Lung microvascular endothelial cell (primary cell): ENCODE measurements at regions not wholly inside any gene's neighbourhood (a gene's known extent, or its start where the extent isn't known, plus 50 kb on each side); places are given as distances from the start of the nearest gene placed in this dataset.

Experiments
- DNase-seq, 2 donors: peaks; one replicate each; pipeline versions ENCODE4 v3.0.0 to v3.0.0-alpha.2; 2010; ENCODE audit warnings: low read depth in 2 of 2

DNA sequence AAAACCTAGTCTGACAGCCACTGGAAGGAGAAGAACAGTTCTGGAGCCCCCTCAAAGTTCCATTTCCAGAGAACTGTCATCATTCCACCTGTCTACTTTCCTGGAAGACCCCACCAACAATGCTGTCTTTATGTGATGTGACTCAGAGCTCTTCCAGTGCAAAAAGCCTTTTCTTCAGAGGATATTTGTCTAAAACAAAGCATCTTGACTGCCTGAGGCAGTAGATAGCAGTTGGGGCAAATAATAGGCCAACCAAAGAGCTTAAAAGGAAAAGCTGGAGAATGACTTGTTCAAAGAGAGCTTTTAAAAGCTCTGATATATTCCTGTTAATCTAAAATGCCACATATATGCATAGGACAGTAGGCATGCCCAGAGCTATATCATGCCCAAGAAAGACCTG is 62.6 kb downstream of the MIS18A start:
- DNase-seq = no peak

DNA sequence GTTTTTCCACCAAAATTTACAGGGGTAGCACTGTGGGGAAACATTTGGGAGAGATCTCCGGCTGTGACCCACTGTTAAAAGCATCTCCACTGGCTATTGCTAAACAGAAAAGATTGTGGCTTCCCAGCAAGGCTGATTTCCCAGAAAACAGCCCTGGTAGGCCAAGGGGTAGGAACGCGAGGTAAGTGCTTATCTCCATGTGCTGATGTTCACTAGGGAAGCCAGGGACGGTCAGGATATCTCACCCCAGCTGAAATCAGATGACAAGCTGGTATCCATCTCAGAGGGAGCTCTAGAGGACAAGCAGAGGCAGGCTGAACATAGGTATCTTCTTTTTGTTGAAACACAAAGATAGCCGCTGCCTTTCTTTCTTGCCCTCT is 63.6 kb downstream of the MIS18A start:
- no peak for DNase-seq

DNA sequence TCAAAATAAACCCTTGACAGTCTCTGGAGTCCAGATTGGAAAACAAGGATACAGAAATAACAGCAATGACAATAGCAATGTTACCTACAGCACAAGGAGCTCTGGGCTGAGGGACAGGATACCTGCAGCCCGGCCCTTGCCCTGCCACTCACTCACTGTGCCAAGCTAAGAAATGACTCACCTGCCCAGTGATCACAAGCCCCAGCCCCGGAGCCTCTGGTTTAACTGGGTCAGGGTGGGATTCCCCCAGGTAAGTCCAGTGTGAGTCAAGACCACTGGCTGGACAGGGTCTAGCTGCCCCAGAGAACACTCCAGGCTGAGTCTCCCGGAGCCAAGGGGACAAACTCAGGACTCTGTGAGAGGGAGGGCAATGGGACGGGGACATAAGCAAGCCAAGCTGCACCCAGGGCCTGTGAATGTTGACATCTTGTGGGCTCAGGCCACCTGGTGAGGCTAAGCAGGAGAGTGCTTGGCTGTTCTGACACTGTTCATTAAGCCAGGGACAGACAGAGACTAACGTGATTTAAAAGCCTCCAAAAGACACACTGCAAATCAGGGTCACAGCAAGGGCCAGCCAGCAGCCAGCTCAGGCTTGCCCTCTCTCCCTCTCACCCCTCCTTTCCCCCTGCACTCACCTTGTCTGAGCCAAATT is 64.1 kb downstream of the MIS18A start:
- DNase-seq = peak in 1 of 2 donors; percentile 6

DNA sequence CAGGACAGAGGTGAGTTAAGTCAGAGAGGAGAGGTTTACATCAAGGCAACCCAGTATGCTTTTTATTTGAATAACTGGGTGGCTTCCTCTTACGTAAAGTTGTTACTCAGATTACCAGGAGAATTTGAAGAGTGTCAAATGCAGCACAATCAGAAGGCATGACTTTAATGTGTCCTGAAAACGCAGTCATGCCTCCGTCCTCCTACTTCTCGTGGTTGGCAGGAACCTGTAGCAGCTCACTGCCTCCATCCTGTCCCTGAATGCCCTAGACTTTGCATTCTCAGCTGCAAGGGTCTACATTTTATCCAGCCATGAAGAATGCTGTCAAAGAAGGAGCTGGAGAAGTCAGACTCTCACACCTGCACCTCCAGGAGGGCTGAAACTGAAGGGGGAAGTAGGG is 66.7 kb downstream of the MIS18A start:
- DNase-seq = no peak

DNA sequence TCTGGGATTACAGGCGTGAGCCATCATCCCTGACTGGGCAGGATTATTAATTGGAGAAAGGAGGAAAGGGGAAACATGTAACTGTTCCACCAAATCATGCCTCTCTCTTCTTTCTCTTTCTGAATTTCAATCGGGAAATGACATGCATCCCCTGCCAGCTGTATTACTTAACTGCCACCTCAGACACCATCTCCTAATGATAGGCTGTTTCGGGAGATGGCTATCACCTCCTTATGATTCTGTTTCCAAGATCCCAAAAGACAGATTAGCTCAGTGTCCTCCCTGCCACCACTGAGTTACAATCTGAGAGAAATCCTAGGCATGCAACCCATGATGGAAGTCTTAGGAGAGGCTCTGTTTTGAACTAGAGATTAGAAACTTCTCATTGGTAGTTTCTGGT is 67.5 kb downstream of the MIS18A start:
- DNase-seq = no peak

DNA sequence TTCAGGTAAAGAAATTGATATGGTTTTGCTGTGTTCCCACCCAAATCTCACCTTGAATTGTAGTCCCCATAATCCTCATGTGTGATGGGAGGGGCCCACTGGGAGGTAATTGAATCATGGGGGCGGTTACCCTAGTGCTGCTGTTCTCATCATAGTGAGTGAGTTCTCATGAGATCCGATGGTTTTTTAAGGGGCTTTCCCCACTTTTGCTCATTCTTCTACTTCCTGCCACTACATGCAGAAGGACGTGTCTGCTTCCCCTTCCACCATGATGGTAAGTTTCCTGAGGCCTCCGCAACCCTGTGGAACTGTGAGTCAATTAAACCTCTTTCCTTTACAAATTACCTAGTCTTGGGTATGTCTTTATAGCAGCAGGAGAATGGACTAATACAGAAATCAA is 69.3 kb downstream of the MIS18A start:
- DNase-seq = no peak

DNA sequence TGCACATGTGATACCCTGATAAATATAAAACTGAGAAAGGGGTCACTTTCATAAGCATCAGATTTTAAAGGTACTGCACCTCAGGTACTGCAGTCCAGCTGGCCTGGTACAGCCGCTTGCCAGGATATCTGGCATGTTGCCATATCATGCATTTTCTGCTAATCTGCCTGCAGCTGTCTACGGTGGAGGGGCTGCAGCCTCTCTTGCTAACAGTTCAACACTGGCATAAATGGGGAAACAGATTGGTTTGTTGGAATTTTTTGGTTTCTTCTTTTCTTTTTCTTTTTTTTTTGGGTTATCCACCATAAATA is 71.5 kb downstream of the MIS18A start:
- DNase-seq = peak; percentile 6 to 54

GRCh38 chr21:32206631-32207405 is 72.0 kb downstream of the MIS18A start:
- peak in 1 of 2 donors; percentile 56 for DNase-seq

DNA sequence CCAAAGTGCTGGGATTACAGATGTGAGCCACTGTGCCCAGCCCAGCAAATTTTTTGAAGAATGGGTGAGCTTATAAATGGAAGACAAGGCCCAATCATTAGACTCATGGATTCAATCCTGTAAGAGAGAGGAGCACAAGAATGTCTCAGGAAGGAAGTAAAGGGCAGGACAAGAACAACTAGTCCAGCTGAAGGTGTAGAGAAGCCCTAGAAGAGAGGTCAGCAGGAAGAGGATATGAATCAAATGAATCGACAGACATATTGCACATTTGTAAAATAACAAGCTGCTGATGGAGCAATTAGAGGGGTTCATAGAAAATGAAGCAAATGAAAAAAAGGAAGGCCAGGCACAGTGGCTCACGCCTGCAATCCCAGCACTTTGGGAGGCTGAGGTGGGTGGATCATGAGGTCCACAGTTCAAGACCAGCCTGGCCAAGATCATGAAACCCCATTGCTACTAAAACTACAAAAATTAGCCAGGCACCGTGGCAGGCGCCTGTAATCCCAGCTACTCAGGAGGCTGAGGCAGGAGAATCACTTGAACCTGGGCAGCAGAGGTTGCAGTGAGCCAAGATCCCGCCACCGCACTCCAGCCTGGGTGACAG is 74.9 kb downstream of the MIS18A start:
- peak; percentile 49 to 51 for DNase-seq

GRCh38 chr21:32200029-32200428 is 78.8 kb downstream of the MIS18A start:
- DNase-seq = no peak

DNA sequence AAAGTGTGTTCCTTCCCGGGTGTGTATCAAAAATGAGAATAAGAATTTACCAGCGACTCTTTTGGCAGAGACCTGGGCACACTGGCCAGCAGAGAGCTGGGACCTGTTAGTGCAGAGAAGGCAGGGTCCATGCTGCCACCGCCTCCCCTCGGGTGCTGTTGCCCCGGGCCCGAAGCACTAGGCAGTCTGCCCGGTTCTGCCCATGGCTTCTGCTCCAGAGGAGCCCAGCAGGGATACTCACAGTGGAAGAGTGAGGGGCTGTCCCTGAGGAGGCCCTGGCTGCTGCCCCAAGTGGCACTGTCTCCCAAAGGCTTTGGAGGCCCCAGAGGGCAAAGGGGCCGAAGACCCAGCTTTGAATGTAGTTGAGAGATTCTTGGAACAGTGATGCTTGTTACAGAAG is 80.5 kb downstream of the MIS18A start:
- no peak for DNase-seq

DNA sequence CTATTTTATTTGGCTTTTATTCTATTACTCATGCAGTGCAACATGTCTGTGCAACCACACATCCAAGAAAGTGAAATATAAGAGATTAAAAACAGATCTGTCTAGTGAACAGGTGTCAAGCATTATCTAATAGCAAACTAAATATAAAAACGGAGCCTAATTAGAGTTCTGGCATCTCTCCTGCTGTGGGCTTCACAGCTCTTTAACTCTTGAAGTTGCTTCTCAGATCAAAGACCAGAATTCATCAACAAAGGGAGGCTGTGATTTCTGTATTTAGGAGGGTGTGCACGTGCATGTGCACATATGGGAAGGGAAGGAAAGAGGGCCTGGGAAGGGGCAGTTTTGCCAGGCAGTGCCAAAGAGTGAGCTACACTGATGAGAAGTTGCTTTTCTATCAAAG is 81.0 kb downstream of the MIS18A start:
- DNase-seq = no peak

GRCh38 chr21:32196001-32196400 is 82.8 kb downstream of the MIS18A start:
- DNase-seq = no peak

GRCh38 chr21:32193098-32193465 is 85.8 kb downstream of the MIS18A start:
- DNase-seq = no peak

DNA sequence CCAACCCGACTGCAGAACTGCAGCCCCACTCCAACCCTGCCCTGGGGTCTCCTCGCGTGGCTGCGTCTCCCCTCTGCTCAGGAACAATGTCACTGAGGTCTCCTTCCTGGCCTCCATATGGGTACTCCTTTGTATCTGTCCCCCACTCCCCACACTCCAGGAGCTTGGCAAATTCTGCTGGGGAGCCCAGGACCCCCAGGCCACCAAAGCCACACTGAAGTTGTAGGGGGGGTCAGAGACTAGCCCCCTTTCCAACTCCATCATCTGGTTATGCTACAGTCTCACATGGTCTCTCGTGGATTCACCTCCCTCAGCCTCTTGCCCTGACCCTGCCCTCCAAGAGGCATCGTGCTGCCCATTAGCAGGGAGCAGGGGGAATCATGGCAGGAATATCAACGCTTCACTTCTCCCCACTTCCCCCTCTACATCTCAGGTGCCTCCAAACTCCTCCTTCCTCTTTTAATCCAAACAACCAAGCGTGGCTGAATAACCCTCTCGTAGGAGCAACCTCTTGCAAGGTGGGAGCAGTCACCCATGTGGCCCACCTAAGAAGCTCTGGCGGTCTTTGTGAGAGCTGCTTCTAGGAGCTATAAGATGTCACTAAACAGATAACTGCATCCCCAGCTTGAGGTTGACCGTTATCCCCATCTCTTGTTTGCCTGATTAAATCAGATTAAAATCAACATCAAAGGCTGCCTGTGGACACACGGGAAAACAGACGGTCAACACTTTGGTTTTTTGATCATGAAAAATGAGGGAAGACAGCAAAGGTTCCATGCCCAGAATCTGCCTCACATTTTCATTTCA is 86.4 kb downstream of the MIS18A start:
- no peak for DNase-seq

- no peak for DNase-seq
Measured at GRCh38 chr21:32190493-32191144, 88.2 kb downstream of the MIS18A start.

DNA sequence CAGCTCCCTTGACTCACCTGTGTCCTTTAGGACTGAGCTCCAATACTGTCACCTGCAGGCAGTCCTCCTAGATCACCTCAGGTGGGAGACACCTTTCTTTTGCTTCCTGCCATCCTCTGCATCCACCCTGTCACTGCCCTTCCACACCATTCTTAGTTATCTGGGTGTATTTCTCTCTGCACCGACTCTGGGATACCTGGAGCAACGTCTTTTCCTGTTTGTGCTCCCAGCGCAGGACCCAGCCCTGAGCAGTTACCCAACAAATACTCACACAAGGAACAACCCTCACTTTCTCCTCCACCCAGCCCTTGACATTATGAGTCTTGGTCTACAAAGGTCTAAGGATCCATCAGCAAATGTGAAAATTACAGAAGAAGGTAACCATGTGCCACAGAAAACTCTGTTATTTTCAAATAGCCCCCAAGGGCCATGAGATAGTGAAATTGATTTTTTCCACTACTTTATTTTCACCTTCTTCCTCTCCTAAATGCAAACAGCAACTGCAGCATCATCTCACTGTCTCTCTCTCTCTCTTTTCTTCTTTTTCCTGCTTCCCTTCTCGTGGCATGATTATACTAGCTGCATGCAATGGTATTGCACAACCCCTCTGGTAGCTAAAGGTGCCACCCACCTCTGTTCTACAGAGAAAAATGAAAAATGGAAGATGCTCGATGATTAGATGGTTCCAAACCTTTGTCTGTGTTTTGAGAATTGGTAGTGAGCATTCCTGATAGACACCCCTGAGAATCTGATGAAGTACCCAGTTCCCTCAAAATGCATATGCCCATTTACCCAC is 89.0 kb downstream of the MIS18A start:
- no peak for DNase-seq

DNA sequence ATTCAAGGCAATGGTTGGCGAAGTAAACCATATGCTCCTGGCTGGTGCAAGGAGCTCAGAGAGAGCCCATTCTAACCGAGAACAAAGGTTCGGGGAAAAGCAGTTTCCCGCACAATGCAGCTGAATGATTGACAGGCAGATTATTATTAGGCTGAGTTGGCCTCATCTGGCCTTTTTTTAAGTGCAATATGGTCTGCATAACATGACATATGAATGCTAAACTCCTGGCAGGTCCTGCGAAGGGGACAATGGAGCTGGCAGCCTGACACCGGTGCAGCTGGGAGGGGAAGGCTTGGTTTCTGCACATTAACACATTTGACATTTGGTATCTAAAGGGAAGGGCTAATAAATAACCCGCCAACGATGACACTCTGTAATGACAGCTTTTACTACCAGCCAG is 92.0 kb downstream of the MIS18A start:
- no peak for DNase-seq

DNA sequence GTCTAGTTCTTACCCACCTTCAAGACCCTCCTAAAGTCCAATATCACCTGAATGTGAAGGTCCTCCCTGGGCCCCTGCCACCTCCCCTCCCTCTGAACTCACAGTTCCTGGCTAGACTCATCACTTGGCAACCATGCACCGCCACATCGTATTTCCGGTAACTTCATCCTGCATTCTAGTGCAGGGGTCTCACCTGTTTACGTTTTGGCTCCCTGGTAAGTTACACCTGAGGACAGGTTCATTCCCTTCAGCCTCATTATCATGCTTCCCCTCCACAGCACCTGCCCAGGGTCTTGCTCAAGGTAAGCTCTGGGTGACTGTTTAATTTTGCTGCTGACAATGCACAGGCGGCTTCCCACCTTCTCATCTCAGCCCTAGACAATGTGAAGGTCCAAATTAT is 93.1 kb downstream of the MIS18A start:
- DNase-seq = no peak

DNA sequence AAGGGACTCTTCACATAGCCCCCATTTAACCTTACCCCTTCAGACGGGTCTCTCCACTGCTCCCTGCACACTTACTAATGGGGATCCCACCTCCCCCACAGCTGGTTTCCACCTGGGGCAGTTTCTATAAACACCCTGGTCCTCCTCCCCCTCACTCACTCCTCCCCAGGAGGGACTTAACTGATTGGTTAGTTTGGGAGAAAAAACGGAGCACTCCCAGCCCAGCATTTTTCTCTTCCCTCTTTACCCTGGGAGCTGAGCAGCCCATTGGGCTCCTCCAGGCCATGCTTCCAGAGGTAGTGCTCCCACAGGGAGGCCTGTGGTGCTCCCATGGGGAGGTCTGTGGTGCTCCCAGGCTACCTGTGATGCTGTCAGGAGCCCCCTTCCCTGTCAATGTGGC is 93.7 kb downstream of the MIS18A start:
- no peak for DNase-seq

- DNase-seq = no peak
Measured at GRCh38 chr21:32184485-32184884, 94.4 kb downstream of the MIS18A start.
